WTC11 (cell line): ENCODE measurements at regions not wholly inside any gene's neighbourhood (a gene's known extent, or its start where the extent isn't known, plus 50 kb on each side); places are given as distances from the start of the nearest gene placed in this dataset.

Experiments used
- ATAC-seq: fragments of 200-7000 bp; cut with Tn5 transposase; 2 replicates; pipeline ENCODE4 v1.10.0; 2021; ENCODE audit warnings: mild to moderate bottlenecking, moderate library complexity
- CTCF ChIA-PET: fragments of 300-600 bp; sonication (Branson Sonifier 250); formaldehyde crosslinking; loops from one replicate; lab custom pipeline; 2021; ENCODE audit warnings: antibody characterized with exemption; lab: Charles Lee
- POLR2A ChIA-PET: fragments of 350-600 bp; sonication (Branson Sonifier 250); formaldehyde crosslinking; loops from one replicate; lab custom pipeline; 2021; ENCODE audit warnings: antibody characterized with exemption; lab: Charles Lee
- DNase-seq: peaks from one replicate; pipeline ENCODE4 v3.0.0; 2021; ENCODE audit warnings: low spot score
- H3K27ac Mint-ChIP-seq: 2 replicates; pipeline ENCODE4 v1.8.0; 2021; ENCODE audit warnings: mixed read lengths
- H3K27me3 Mint-ChIP-seq: 2 replicates; pipeline ENCODE4 v1.8.0; 2021; ENCODE audit warnings: low read depth, mild to moderate bottlenecking, moderate library complexity, mixed read lengths
- H3K36me3 Mint-ChIP-seq: 2 replicates; pipeline ENCODE4 v1.8.0; 2021; ENCODE audit warnings: mixed read lengths
- H3K4me1 Mint-ChIP-seq: 2 replicates; pipeline ENCODE4 v1.8.0; 2022; ENCODE audit warnings: mixed read lengths
- H3K4me3 Mint-ChIP-seq: 2 replicates; pipeline ENCODE4 v1.8.0; 2021; ENCODE audit warnings: mild to moderate bottlenecking, moderate library complexity, mixed read lengths
- H3K9me3 Mint-ChIP-seq: 2 replicates; pipeline ENCODE4 v1.8.0; 2021; ENCODE audit warnings: mixed read lengths
- AFF4 ChIP-seq: sonication (generic); formaldehyde crosslinking; IDR thresholded peaks from 2 replicates; pipeline ENCODE4 v1.8.1; 2023; ENCODE audit warnings: mild to moderate bottlenecking, missing genetic modification reagents, borderline replicate concordance
- CBFB ChIP-seq: sonication (generic); formaldehyde crosslinking; IDR thresholded peaks from 2 replicates; pipeline ENCODE4 v1.8.1; 2022; ENCODE audit warnings: mild to moderate bottlenecking, low read depth, missing genetic modification reagents
- CDX4 ChIP-seq: fragments of 250-450 bp; sonication (Bioruptor Pico); IDR thresholded peaks from 2 replicates; pipeline ENCODE4 v1.9.0; 2021; ENCODE audit warnings: moderate library complexity, mild to moderate bottlenecking, inconsistent platforms, borderline replicate concordance
- CTCF ChIP-seq: fragments of 200-600 bp; IDR thresholded peaks from 2 replicates; pipeline ENCODE4 v1.8.0; 2022; ENCODE audit warnings: antibody characterized with exemption
- E2F4 ChIP-seq: sonication (generic); formaldehyde crosslinking; IDR thresholded peaks from 2 replicates; pipeline ENCODE4 v1.8.1; 2022; ENCODE audit warnings: low read depth, mild to moderate bottlenecking, moderate library complexity, missing genetic modification reagents, borderline replicate concordance
- FOXK1 ChIP-seq: sonication (generic); formaldehyde crosslinking; IDR thresholded peaks from 2 replicates; pipeline ENCODE4 v1.8.0; 2022; ENCODE audit warnings: mild to moderate bottlenecking, moderate library complexity, missing genetic modification reagents
- FOXP1 ChIP-seq: sonication (generic); formaldehyde crosslinking; IDR thresholded peaks from 2 replicates; pipeline ENCODE4 v1.8.0; 2022; ENCODE audit warnings: missing genetic modification reagents, mild to moderate bottlenecking, moderate library complexity, borderline replicate concordance
- HMGA2 ChIP-seq: fragments of 250-450 bp; sonication (Bioruptor Pico); IDR thresholded peaks from 2 replicates; pipeline ENCODE4 v1.4.0; 2021; ENCODE audit warnings: mild to moderate bottlenecking, moderate library complexity
- IRF1 ChIP-seq: sonication (generic); formaldehyde crosslinking; IDR thresholded peaks from 2 replicates; pipeline ENCODE4 v1.8.0; 2023; ENCODE audit warnings: missing genetic modification reagents
- KAT7 ChIP-seq: sonication (generic); formaldehyde crosslinking; IDR thresholded peaks from 2 replicates; pipeline ENCODE4 v1.8.1; 2023; ENCODE audit warnings: missing genetic modification reagents, mild to moderate bottlenecking, borderline replicate concordance
- MAX ChIP-seq: sonication (generic); formaldehyde crosslinking; IDR thresholded peaks from 2 replicates; pipeline ENCODE4 v1.8.0; 2022; ENCODE audit warnings: mild to moderate bottlenecking, missing genetic modification reagents
- NFATC4 ChIP-seq: fragments of 250-450 bp; sonication (Bioruptor Pico); IDR thresholded peaks from 2 replicates; pipeline ENCODE4 v1.9.0; 2021; ENCODE audit warnings: mild to moderate bottlenecking
- NFE2L1 ChIP-seq: sonication (generic); formaldehyde crosslinking; IDR thresholded peaks from 2 replicates; pipeline ENCODE4 v1.8.1; 2023; ENCODE audit warnings: missing genetic modification reagents
- NR2C2 ChIP-seq: sonication (generic); formaldehyde crosslinking; IDR thresholded peaks from 2 replicates; pipeline ENCODE4 v1.8.0; 2022; ENCODE audit warnings: mild to moderate bottlenecking, missing genetic modification reagents
- SMAD3 ChIP-seq: sonication (generic); formaldehyde crosslinking; IDR thresholded peaks from 2 replicates; pipeline ENCODE4 v1.8.0; 2022; ENCODE audit warnings: missing genetic modification reagents, mild to moderate bottlenecking, borderline replicate concordance
- SOX15 ChIP-seq: fragments of 250-450 bp; sonication (Bioruptor Pico); IDR thresholded peaks from 2 replicates; pipeline ENCODE4 v1.9.0; 2021; ENCODE audit warnings: mild to moderate bottlenecking
- TEAD1 ChIP-seq: sonication (generic); formaldehyde crosslinking; IDR thresholded peaks from 2 replicates; pipeline ENCODE4 v1.8.0; 2022; ENCODE audit warnings: mild to moderate bottlenecking, missing genetic modification reagents
- USF2 ChIP-seq: sonication (generic); formaldehyde crosslinking; IDR thresholded peaks from 2 replicates; pipeline ENCODE4 v1.8.1; 2023; ENCODE audit warnings: mild to moderate bottlenecking, missing genetic modification reagents, moderate library complexity
- ZNF121 ChIP-seq: sonication (generic); formaldehyde crosslinking; IDR thresholded peaks from 2 replicates; pipeline ENCODE4 v1.8.0; 2023; ENCODE audit warnings: missing genetic modification reagents
- ZNF219 ChIP-seq: sonication (generic); formaldehyde crosslinking; IDR thresholded peaks from 2 replicates; pipeline ENCODE4 v1.8.0; 2023; ENCODE audit warnings: missing genetic modification reagents, mild to moderate bottlenecking, borderline replicate concordance
- ZNF281 ChIP-seq: sonication (generic); formaldehyde crosslinking; IDR thresholded peaks from 2 replicates; pipeline ENCODE4 v1.8.0; 2023; ENCODE audit warnings: mild to moderate bottlenecking, missing genetic modification reagents
- ZNF396 ChIP-seq: fragments of 250-450 bp; sonication (Bioruptor Pico); IDR thresholded peaks from 2 replicates; pipeline ENCODE4 v1.8.0; 2021; ENCODE audit warnings: mild to moderate bottlenecking, moderate library complexity, borderline replicate concordance
- ZNF416 ChIP-seq: fragments of 250-450 bp; sonication (Bioruptor Pico); IDR thresholded peaks from 2 replicates; pipeline ENCODE4 v1.9.0; 2021; ENCODE audit warnings: mild to moderate bottlenecking, inconsistent platforms
- ZNF423 ChIP-seq: fragments of 250-450 bp; sonication (Bioruptor Pico); IDR thresholded peaks from 2 replicates; pipeline ENCODE4 v2.1.2; 2022; ENCODE audit warnings: mild to moderate bottlenecking, moderate library complexity

GRCh38 chr16:54996186-54996585 is 65.5 kb downstream of the IRX5 start (continued):
- no peak for TF ChIP-seq ZNF281 (CRISPR knock-in tag)
- no peak for TF ChIP-seq KAT7 (CRISPR knock-in tag)
- TF ChIP-seq CDX4 (CRISPR knock-in tag) = no peak
- no peak for TF ChIP-seq ZNF416 (CRISPR knock-in tag)
- no peak for TF ChIP-seq FOXP1 (CRISPR knock-in tag)
- no peak for TF ChIP-seq ZNF219 (CRISPR knock-in tag)
- TF ChIP-seq NFE2L1 (CRISPR knock-in tag) = no peak
- no peak for TF ChIP-seq NFATC4 (CRISPR knock-in tag)

- CTCF ChIA-PET = interaction anchor here (0.9 kb wide), 1 partner anchor 24 kb away, joined by 3 read pairs; no protein-coding TSS in a partner anchor
- H3K36me3 Mint-ChIP-seq = no peaks in the 10 kb centered on the region
- ATAC-seq (no peak), DNase-seq (no peak)
- H3K4me1 Mint-ChIP-seq = no peaks in the 10 kb centered on the region
- TF ChIP-seq HMGA2 (CRISPR knock-in tag) = no peak
- TF ChIP-seq ZNF416 (CRISPR knock-in tag) = no peak
- TF ChIP-seq TEAD1 (CRISPR knock-in tag) = no peak
- TF ChIP-seq CBFB (CRISPR knock-in tag) = no peak
- TF ChIP-seq SOX15 (CRISPR knock-in tag) = no peak
- TF ChIP-seq KAT7 (CRISPR knock-in tag) = no peak
- no peak for TF ChIP-seq FOXK1 (CRISPR knock-in tag)
- no peak for TF ChIP-seq ZNF121 (CRISPR knock-in tag)
- no peak for TF ChIP-seq IRF1 (CRISPR knock-in tag)
- no peak for TF ChIP-seq ZNF423 (CRISPR knock-in tag)
- TF ChIP-seq CDX4 (CRISPR knock-in tag) = no peak
- no peak for TF ChIP-seq E2F4 (CRISPR knock-in tag)
- TF ChIP-seq NR2C2 (CRISPR knock-in tag) = no peak
- no peak for TF ChIP-seq CTCF
- TF ChIP-seq USF2 (CRISPR knock-in tag) = no peak
- no peak for TF ChIP-seq AFF4 (CRISPR knock-in tag)
- TF ChIP-seq ZNF396 (CRISPR knock-in tag) = no peak
- TF ChIP-seq MAX = no peak
- TF ChIP-seq SMAD3 (CRISPR knock-in tag) = no peak
- H3K4me3 Mint-ChIP-seq = no peak overlapping the region
- POLR2A ChIA-PET = no interaction called here
- H3K27me3 Mint-ChIP-seq = no peaks in the 10 kb centered on the region
- no peaks in the 10 kb centered on the region for H3K9me3 Mint-ChIP-seq
- no peak overlapping the region for H3K27ac Mint-ChIP-seq
Observed at GRCh38 chr16:54998834-54999233, 68.2 kb downstream of the IRX5 start.
